DOHH2 (cell line): ENCODE measurements at regions not wholly inside any gene's neighbourhood (a gene's known extent, or its start where the extent isn't known, plus 50 kb on each side); places are given as distances from the start of the nearest gene placed in this dataset.

Experiments used
- EZH2phosphoT487 ChIP-seq: fragments of 200-600 bp; sonication (generic); IDR thresholded peaks from 2 replicates; pipeline ENCODE4 v1.6.1; 2017; ENCODE audit warnings: borderline replicate concordance, mild to moderate bottlenecking, antibody characterized with exemption, low read length, moderate library complexity, mixed read lengths
- TF ChIP-seq, protein P1 (sequence below): fragments of 200-600 bp; sonication (generic); IDR thresholded peaks from one replicate; pipeline ENCODE4 v1.5.1; 2014; ENCODE audit warnings: antibody characterized with exemption, mild to moderate bottlenecking, low read depth, low read length; ENCODE audit not compliant: poor library complexity, severe bottlenecking

DNA sequence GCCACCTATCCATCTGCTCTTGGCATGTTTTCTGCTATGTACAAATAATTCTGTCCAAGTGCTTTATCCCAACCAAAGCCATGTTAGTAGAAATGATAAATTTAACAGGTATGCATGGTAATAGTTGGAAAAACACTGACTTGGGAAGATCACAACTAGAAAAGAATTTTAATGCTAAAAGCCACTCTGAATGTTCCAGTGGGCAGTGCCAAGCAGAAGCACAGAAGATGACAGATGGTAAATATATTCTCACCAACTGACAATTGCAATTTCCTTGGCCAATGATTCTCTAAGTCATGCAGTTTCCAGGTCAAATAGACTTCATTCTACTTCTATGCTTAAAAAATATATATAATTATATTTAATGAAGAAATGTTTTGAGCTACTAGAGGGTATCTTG, 83.6 kb upstream of the SEMA3C start:
- TF ChIP-seq, protein P1, sequence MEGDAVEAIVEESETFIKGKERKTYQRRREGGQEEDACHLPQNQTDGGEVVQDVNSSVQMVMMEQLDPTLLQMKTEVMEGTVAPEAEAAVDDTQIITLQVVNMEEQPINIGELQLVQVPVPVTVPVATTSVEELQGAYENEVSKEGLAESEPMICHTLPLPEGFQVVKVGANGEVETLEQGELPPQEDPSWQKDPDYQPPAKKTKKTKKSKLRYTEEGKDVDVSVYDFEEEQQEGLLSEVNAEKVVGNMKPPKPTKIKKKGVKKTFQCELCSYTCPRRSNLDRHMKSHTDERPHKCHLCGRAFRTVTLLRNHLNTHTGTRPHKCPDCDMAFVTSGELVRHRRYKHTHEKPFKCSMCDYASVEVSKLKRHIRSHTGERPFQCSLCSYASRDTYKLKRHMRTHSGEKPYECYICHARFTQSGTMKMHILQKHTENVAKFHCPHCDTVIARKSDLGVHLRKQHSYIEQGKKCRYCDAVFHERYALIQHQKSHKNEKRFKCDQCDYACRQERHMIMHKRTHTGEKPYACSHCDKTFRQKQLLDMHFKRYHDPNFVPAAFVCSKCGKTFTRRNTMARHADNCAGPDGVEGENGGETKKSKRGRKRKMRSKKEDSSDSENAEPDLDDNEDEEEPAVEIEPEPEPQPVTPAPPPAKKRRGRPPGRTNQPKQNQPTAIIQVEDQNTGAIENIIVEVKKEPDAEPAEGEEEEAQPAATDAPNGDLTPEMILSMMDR: no peak
- no peak for TF ChIP-seq EZH2phosphoT487
